GM19025 (cell line): ENCODE measurements at regions not wholly inside any gene's neighbourhood (a gene's known extent, or its start where the extent isn't known, plus 50 kb on each side); places are given as distances from the start of the nearest gene placed in this dataset.

Source experiments
- ATAC-seq: cut with Tn5 transposase; IDR thresholded peaks from one replicate; pipeline ENCODE4 v1.9.1; 2021; ENCODE audit warnings: mild to moderate bottlenecking, low read depth, moderate library complexity; ENCODE audit not compliant: unreplicated experiment

- no peak for ATAC-seq
Measured at GRCh38 chr4:53656421-53656981, 65.2 kb upstream of the LNX1 start.

GRCh38 chr4:53654300-53654758, 63.0 kb upstream of the LNX1 start:
- no peak for ATAC-seq

GRCh38 chr4:53653484-53654053, 62.3 kb upstream of the LNX1 start:
- ATAC-seq: peak; percentile 75

- no peak for ATAC-seq
Measured at GRCh38 chr4:53651156-53651735, 60.0 kb upstream of the LNX1 start.

- ATAC-seq: no peak
Measured at GRCh38 chr4:53649357-53649756, 58.1 kb upstream of the LNX1 start.

GRCh38 chr4:53647547-53647946, 56.3 kb upstream of the LNX1 start:
- peak; percentile 68 for ATAC-seq

- no peak for ATAC-seq
Measured at GRCh38 chr4:53646795-53647194, 55.5 kb upstream of the LNX1 start.

GRCh38 chr4:53645108-53645507, 53.8 kb upstream of the LNX1 start:
- ATAC-seq: no peak

GRCh38 chr4:53644607-53645006, 53.3 kb upstream of the LNX1 start:
- ATAC-seq: no peak
